Hepatocyte (in vitro differentiated cells): ENCODE measurements at regions not wholly inside any gene's neighbourhood (a gene's known extent, or its start where the extent isn't known, plus 50 kb on each side); places are given as distances from the start of the nearest gene placed in this dataset.

ENCODE experiments used
- CTCF ChIP-seq: fragments of 200-600 bp; sonication (generic); IDR thresholded peaks from 2 replicates; pipeline ENCODE4 v1.5.1; 2016; ENCODE audit warnings: antibody characterized with exemption, mild to moderate bottlenecking; ENCODE audit not compliant: poor library complexity
- EZH2 ChIP-seq: fragments of 200-600 bp; sonication (generic); IDR thresholded peaks from 2 replicates; pipeline ENCODE4 v1.6.1; 2016; ENCODE audit warnings: antibody characterized with exemption, mild to moderate bottlenecking, borderline replicate concordance
- EZH2phosphoT487 ChIP-seq: fragments of 200-600 bp; sonication (generic); IDR thresholded peaks from one replicate; pipeline ENCODE4 v1.6.1; 2018; ENCODE audit warnings: antibody characterized with exemption, mild to moderate bottlenecking, low read depth, moderate library complexity; ENCODE audit not compliant: unreplicated experiment, severe bottlenecking

GRCh38 chr1:54462597-54463258 lies 56.5 kb upstream of the SSBP3 start:
- TF ChIP-seq CTCF: no peak
- TF ChIP-seq EZH2: no peak
- no peak for TF ChIP-seq EZH2phosphoT487
